Heart right ventricle (tissue), 16 donors: ENCODE measurements at regions not wholly inside any gene's neighbourhood (a gene's known extent, or its start where the extent isn't known, plus 50 kb on each side); places are given as distances from the start of the nearest gene placed in this dataset.

Experiments
- ATAC-seq, 8 donors: fragments of 200-7000 bp; cut with Tn5 transposase; one replicate each; pipeline ENCODE4 v1.9.1; 2020; ENCODE audit warnings: mild to moderate bottlenecking in 8 of 8, moderate library complexity in 8 of 8, moderate number of reproducible peaks in 1 of 8
- DNase-seq, 2 donors: peaks; one replicate each; pipeline ENCODE4 v3.0.0-alpha.2; 2020
- H3K27ac ChIP-seq, 10 donors: fragments of 200-600 bp; sonication (generic) in 2 of 10; one replicate each; pipeline versions ENCODE4 v1.5.0 to v1.8.0; 2020 to 2022; ENCODE audit warnings: mild to moderate bottlenecking in 3 of 10
- H3K27me3 ChIP-seq, 7 donors: fragments of 200-600 bp; one replicate each; pipeline ENCODE4 v1.8.0; 2021 to 2022; ENCODE audit warnings: mild to moderate bottlenecking in 2 of 7
- H3K36me3 ChIP-seq, 9 donors: fragments of 200-600 bp; sonication (generic) in 1 of 9; one replicate each; pipeline versions ENCODE4 v1.5.0 to v1.8.0; 2020 to 2022; ENCODE audit warnings: mild to moderate bottlenecking in 2 of 9
- H3K4me1 ChIP-seq, 9 donors: fragments of 200-600 bp; sonication (generic) in 1 of 9; one replicate each; pipeline versions ENCODE4 v1.5.0 to v1.8.0; 2020 to 2022; ENCODE audit warnings: mild to moderate bottlenecking in 4 of 9
- H3K4me3 ChIP-seq, 10 donors: fragments of 200-600 bp; sonication (generic) in 2 of 10; one replicate each; pipeline versions ENCODE4 v1.5.0 to v1.8.0; 2020 to 2022; ENCODE audit warnings: mild to moderate bottlenecking in 7 of 10, moderate library complexity in 2 of 10
- H3K9me3 ChIP-seq, 11 donors: fragments of 200-600 bp in 10 of 11; sonication (generic) in 2 of 11; one replicate each; pipeline versions ENCODE4 v1.5.0 to v1.8.0; 2013 to 2022; ENCODE audit warnings: mild to moderate bottlenecking in 2 of 11, control low read depth in 1 of 11, moderate library complexity in 1 of 11
- CTCF ChIP-seq, 9 donors: fragments of 200-600 bp; sonication (generic) in 2 of 9; IDR thresholded peaks; one replicate each; pipeline versions ENCODE4 v1.5.0 to v1.8.0; 2021 to 2022; ENCODE audit warnings: antibody characterized with exemption in 9 of 9, mild to moderate bottlenecking in 5 of 9, moderate library complexity in 1 of 9
- WGBS, 2 donors: extraction: QIAGEN DNeasy Blood & Tissue Kit; methylation state at CpG; one replicate each; pipeline ENCODE4 v1.1.7; 2013; ENCODE audit warnings: inconsistent platforms in 1 of 2; 5-methylcytosine and 5-hydroxymethylcytosine counted together
- intact Hi-C, 10 donors: fragments of 100-400 bp; cut with DNase I; formaldehyde crosslinking; loops; one replicate each; pipeline versions ENCODE4 v1.11.1 to v1.14.2; 2022
- donor health status: Arrhythmogenic right ventricular cardiomyopathy.
- donor health status: ischemic (EF 13 %, LVEDD 7.1; RV severe dilation, severe dysfunction).
- donor health status: healthy with polysubstance abuse.
- donor health status: DM: no; HTN: yes; CAD: no.
- donor health status: DM: no; HTN: no; CAD: no.
- donor health status: ischemic (EF 25% LVEDD 6.9; RV normal size, moderate dysfunction).
- donor health status: ischemic (EF 25% LVEDD 5.7; RV mildly dilated, moderate dysfunction).
- donor health status: healthy.
- donor health status: DM: yes; HTN: yes; CAD: no.
- donor health status: Ischemic cardiomyopathy.
- donor health status: ischemic (EF 35%, LVEDD 5.7; RV mildly dilated, moderate dysfunction).
- donor health status: nonischemic (EF 11% LVEDD 7.7; RV severe dilation, severe dysfunction).
- donor health status: DM: yes; HTN: yes; CAD: no.
- donor health status: PGD.
- donor health status: ischemic (EF 29% LVEDD 5.4; RV normal size, mild dysfunction).
- donor health status: nonischemic (EF 23%, LVEDD 6.1; RV moderate dilation, normal function).

- peak in 2 of 8 donors; percentile 8 to 42 for ATAC-seq
- no peak for DNase-seq
- Histone ChIP-seq H3K4me3 (no peak overlapping the region), H3K36me3 (no peaks in the 10 kb centered on the region), H3K4me1 (peaks cover 0 to 24% (median 8%) of the 10 kb centered on the region in 9 donors), H3K27ac (peak overlapping the region in 2 of 10 donors; percentile 0 to 43), H3K27me3 (no peaks in the 10 kb centered on the region), H3K9me3 (no peaks in the 10 kb centered on the region)
- WGBS, 2 donors = 84 to 85% methylated on average over 3 of the region's 3 CpGs
- TF ChIP-seq CTCF (IDR thresholded peaks at IDR 0.05) = no peak
- intact Hi-C loops = loop anchor here in 1 of 10 donors (10.0 kb wide), 1 partner anchor 64 kb away; no protein-coding TSS in a partner anchor
Observed at GRCh38 chr15:35630985-35631384, 85.0 kb upstream of the DPH6 start.

GRCh38 chr15:35633677-35634076, 87.7 kb upstream of the DPH6 start:
- H3K27ac ChIP-seq = no peak overlapping the region
- intact Hi-C loops = loop anchor here in 1 of 10 donors (10.0 kb wide), 1 partner anchor 61 kb away; no protein-coding TSS in a partner anchor
- H3K9me3 ChIP-seq = no peaks in the 10 kb centered on the region
- DNase-seq (no peak), ATAC-seq (no peak)
- H3K4me3 ChIP-seq = no peak overlapping the region
- H3K27me3 ChIP-seq = no peaks in the 10 kb centered on the region
- H3K36me3 ChIP-seq = no peaks in the 10 kb centered on the region
- H3K4me1 ChIP-seq = peaks cover 0 to 12% (median 0%) of the 10 kb centered on the region in 9 donors
- 95 to 97% methylated on average over 3 of the region's 3 CpGs for whole genome bisulfite sequencing, 2 donors
- TF ChIP-seq CTCF (IDR thresholded peaks at IDR 0.05) = no peak

GRCh38 chr15:35646790-35647189, 100.8 kb upstream of the DPH6 start:
- DNase-seq = no peak
- intact Hi-C loops = no loop called here

GRCh38 chr15:35647303-35647702, 101.3 kb upstream of the DPH6 start:
- Histone ChIP-seq H3K4me3 (no peak overlapping the region), H3K27me3 (no peaks in the 10 kb centered on the region), H3K27ac (no peak overlapping the region), H3K4me1 (no peaks in the 10 kb centered on the region), H3K36me3 (no peaks in the 10 kb centered on the region), H3K9me3 (peaks cover 0 to 13% (median 0%) of the 10 kb centered on the region in 11 donors)
- TF ChIP-seq CTCF (IDR thresholded peaks at IDR 0.05) = no peak
- intact Hi-C loops = no loop called here
- ATAC-seq (no peak), DNase-seq (no peak)

More at GRCh38 chr15:35646790-35647189, 100.8 kb upstream of the DPH6 start:
- H3K4me3 ChIP-seq = no peak overlapping the region
- no peak for TF ChIP-seq CTCF (IDR thresholded peaks at IDR 0.05)
- WGBS, 2 donors = 98 to 100% methylated on average over 1 of the region's 1 CpG
- no peak for ATAC-seq
- H3K4me1 ChIP-seq = no peaks in the 10 kb centered on the region
- no peaks in the 10 kb centered on the region for H3K36me3 ChIP-seq
- H3K27me3 ChIP-seq = no peaks in the 10 kb centered on the region
- peaks cover 0 to 17% (median 0%) of the 10 kb centered on the region in 11 donors for H3K9me3 ChIP-seq
- H3K27ac ChIP-seq = no peak overlapping the region
